NCI-H510A (cell line): ENCODE measurements at regions not wholly inside any gene's neighbourhood (a gene's known extent, or its start where the extent isn't known, plus 50 kb on each side); places are given as distances from the start of the nearest gene placed in this dataset.

Experiments used
- DNase-seq: peaks from one replicate; lab custom pipeline; 2025; lab: John Stamatoyannopoulos, UW

- DNase-seq = no peak
These were observed 151.2 kb downstream of the FGF9 start for GRCh38 chr13:21822029-21822428.

GRCh38 chr13:21823416-21823815, 152.5 kb downstream of the FGF9 start:
- no peak for DNase-seq

GRCh38 chr13:21823949-21824348, 153.1 kb downstream of the FGF9 start:
- no peak for DNase-seq

GRCh38 chr13:21825186-21825585, 154.3 kb downstream of the FGF9 start:
- no peak for DNase-seq

- no peak for DNase-seq
These were observed 154.9 kb downstream of the FGF9 start for GRCh38 chr13:21825801-21826200.

GRCh38 chr13:21826214-21827015, 155.5 kb downstream of the FGF9 start:
- no peak for DNase-seq

- DNase-seq = no peak
These were observed 160.9 kb downstream of the FGF9 start for GRCh38 chr13:21831654-21832324.

- DNase-seq = no peak
These were observed 163.0 kb downstream of the FGF9 start for GRCh38 chr13:21833921-21834320.

- DNase-seq = no peak
These were observed 163.6 kb downstream of the FGF9 start for GRCh38 chr13:21834521-21834920.

- DNase-seq = no peak
These were observed 166.4 kb downstream of the FGF9 start for GRCh38 chr13:21837288-21837687.

GRCh38 chr13:21837841-21838551, 167.1 kb downstream of the FGF9 start:
- no peak for DNase-seq

- no peak for DNase-seq
These were observed 175.7 kb downstream of the FGF9 start for GRCh38 chr13:21846605-21847004.

- no peak for DNase-seq
These were observed 178.4 kb downstream of the FGF9 start for GRCh38 chr13:21849323-21849722.

GRCh38 chr13:21850013-21851006, 179.4 kb downstream of the FGF9 start:
- no peak for DNase-seq

GRCh38 chr13:21852043-21852442, 181.2 kb downstream of the FGF9 start:
- DNase-seq = no peak

- DNase-seq = no peak
These were observed 182.9 kb downstream of the FGF9 start for GRCh38 chr13:21853779-21854178.

- no peak for DNase-seq
These were observed 197.9 kb downstream of the FGF9 start for GRCh38 chr13:21868823-21869222.

- DNase-seq = no peak
These were observed 200.5 kb downstream of the FGF9 start for GRCh38 chr13:21871382-21871781.

GRCh38 chr13:21871919-21872318, 201.0 kb downstream of the FGF9 start:
- DNase-seq = no peak

GRCh38 chr13:21872795-21873194, 201.9 kb downstream of the FGF9 start:
- DNase-seq = no peak

- DNase-seq = no peak
These were observed 204.2 kb downstream of the FGF9 start for GRCh38 chr13:21875116-21875515.
